ENCODE measurements at regions not wholly inside any gene's neighbourhood (a gene's known extent, or its start where the extent isn't known, plus 50 kb on each side); places are given as distances from the start of the nearest gene placed in this dataset.

DNA sequence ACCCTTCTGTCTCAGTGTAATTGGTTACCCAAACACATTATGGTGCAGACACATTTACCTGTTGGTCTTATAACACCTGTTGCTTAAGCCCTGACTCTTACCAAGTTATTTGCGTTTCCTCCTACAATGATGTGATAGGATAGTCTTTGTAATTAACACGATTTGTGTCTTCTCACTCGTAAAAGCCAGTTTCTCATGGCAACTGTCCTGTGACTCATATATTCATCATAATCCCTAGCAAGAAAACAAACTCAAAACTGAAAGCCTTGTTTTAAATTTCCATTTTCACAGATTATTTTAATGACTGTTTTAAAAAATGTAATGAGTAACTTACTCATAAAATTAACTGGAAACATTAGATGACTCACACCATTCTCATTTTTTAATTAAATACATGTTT lies 495.2 kb downstream of the NLGN4X start:
- Mint-ChIP-seq H3K27ac (no peak overlapping the region), H3K4me3 (no peak overlapping the region), H3K36me3 (ENCODE audit: low read depth) (peaks cover 3% of the 10 kb centered on the region; the same call in 2 of the 3 replicates), H3K9me3 (no peaks in the 10 kb centered on the region; the same call in 2 of the 3 replicates), H3K4me1 (no peaks in the 10 kb centered on the region), H3K27me3 (ENCODE audit: insufficient read depth, low read depth, poor library complexity) (no peaks in the 10 kb centered on the region)
- H3K4me2 ChIP-seq: no peak overlapping the region
- H3K36me3 ChIP-seq (ENCODE audit: insufficient read depth): no peaks in the 10 kb centered on the region
- H3K27ac ChIP-seq (ENCODE audit: low read depth): no peak overlapping the region
- H2AFZ ChIP-seq: no peak overlapping the region
- ATAC-seq (no peak), DNase-seq (ENCODE audit: low spot score) (no peak)
- no peaks in the 10 kb centered on the region for H3K79me2 ChIP-seq (replicated peaks; ENCODE audit: insufficient read depth)
- H4K20me1 ChIP-seq (replicated peaks; ENCODE audit: insufficient read depth): no peaks in the 10 kb centered on the region
- TF ChIP-seq NANOG (IDR thresholded peaks at IDR 0.05; ENCODE audit: borderline replicate concordance) (no peak), STAT1 (IDR thresholded peaks at IDR 0.05; ENCODE audit: unreplicated experiment) (no peak), ZNF114 (CRISPR knock-in tag; IDR thresholded peaks at IDR 0.05) (no peak), ZNF462 (CRISPR knock-in tag; IDR thresholded peaks at IDR 0.05) (no peak), JUNB (IDR thresholded peaks at IDR 0.05; ENCODE audit: unreplicated experiment) (no peak), EZH2phosphoT487 (IDR thresholded peaks at IDR 0.05; ENCODE audit: unreplicated experiment) (no peak), CTCF (conservative IDR thresholded peaks at IDR 0.05; ENCODE audit: low read depth in 2 of 2) (no peak), EZH2 (IDR thresholded peaks at IDR 0.05; ENCODE audit: low read depth, unreplicated experiment) (no peak), CREB1 (CRISPR knock-in tag; IDR thresholded peaks at IDR 0.05; ENCODE audit: low read depth) (no peak), ZNF331 (CRISPR knock-in tag; IDR thresholded peaks at IDR 0.05; ENCODE audit: low read depth) (no peak), POLR2AphosphoS5 (IDR thresholded peaks at IDR 0.05; ENCODE audit: low read depth) (no peak), ETS1 (IDR thresholded peaks at IDR 0.05) (no peak)
- TF ChIP-seq, protein P1, sequence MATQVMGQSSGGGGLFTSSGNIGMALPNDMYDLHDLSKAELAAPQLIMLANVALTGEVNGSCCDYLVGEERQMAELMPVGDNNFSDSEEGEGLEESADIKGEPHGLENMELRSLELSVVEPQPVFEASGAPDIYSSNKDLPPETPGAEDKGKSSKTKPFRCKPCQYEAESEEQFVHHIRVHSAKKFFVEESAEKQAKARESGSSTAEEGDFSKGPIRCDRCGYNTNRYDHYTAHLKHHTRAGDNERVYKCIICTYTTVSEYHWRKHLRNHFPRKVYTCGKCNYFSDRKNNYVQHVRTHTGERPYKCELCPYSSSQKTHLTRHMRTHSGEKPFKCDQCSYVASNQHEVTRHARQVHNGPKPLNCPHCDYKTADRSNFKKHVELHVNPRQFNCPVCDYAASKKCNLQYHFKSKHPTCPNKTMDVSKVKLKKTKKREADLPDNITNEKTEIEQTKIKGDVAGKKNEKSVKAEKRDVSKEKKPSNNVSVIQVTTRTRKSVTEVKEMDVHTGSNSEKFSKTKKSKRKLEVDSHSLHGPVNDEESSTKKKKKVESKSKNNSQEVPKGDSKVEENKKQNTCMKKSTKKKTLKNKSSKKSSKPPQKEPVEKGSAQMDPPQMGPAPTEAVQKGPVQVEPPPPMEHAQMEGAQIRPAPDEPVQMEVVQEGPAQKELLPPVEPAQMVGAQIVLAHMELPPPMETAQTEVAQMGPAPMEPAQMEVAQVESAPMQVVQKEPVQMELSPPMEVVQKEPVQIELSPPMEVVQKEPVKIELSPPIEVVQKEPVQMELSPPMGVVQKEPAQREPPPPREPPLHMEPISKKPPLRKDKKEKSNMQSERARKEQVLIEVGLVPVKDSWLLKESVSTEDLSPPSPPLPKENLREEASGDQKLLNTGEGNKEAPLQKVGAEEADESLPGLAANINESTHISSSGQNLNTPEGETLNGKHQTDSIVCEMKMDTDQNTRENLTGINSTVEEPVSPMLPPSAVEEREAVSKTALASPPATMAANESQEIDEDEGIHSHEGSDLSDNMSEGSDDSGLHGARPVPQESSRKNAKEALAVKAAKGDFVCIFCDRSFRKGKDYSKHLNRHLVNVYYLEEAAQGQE (IDR thresholded peaks at IDR 0.05; ENCODE audit: unreplicated experiment): no peak
- H3K27me3 ChIP-seq (ENCODE audit: insufficient read depth): no peaks in the 10 kb centered on the region
- no peaks in the 10 kb centered on the region for H3K9me2 ChIP-seq (ENCODE audit: insufficient read depth)
- no peaks in the 10 kb centered on the region for H3F3A ChIP-seq (replicated peaks; ENCODE audit: low read depth)
- H3K4me3 ChIP-seq: no peak overlapping the region
- H3K4me1 ChIP-seq (ENCODE audit: insufficient read depth): no peaks in the 10 kb centered on the region
